Keratinocyte (primary cell): ENCODE measurements at regions not wholly inside any gene's neighbourhood (a gene's known extent, or its start where the extent isn't known, plus 50 kb on each side); places are given as distances from the start of the nearest gene placed in this dataset.

ENCODE experiments used
- DNase-seq: peaks from one replicate; pipeline ENCODE4 v3.0.0-alpha.2; 2011; ENCODE audit warnings: low read depth, missing footprints, low spot score
- FAIRE-seq: peaks from 2 replicates; lab custom pipeline; 2011; peaks lifted over from hg19 to GRCh38; lab: Jason Lieb, UNC
- H2AFZ ChIP-seq: 2 replicates; pipeline ENCODE4 v1.6.0; 2012; ENCODE audit warnings: low read length, control low read depth, inconsistent platforms; ENCODE audit not compliant: control insufficient read depth
- H3K27ac ChIP-seq: 2 replicates; pipeline ENCODE4 v1.5.1; 2011; ENCODE audit warnings: low read length; ENCODE audit not compliant: control insufficient read depth, insufficient read depth
- H3K27me3 ChIP-seq: 3 replicates; pipeline ENCODE4 v1.6.0; 2011; ENCODE audit warnings: low read length; ENCODE audit not compliant: control insufficient read depth, insufficient read depth; ENCODE audit errors: extremely low read depth
- H3K36me3 ChIP-seq, 2 experiments: 2 replicates in 1 of 2; 3 replicates in 1 of 2; pipeline ENCODE4 v1.5.1; 2011; ENCODE audit warnings: low read length in 2 of 2, mild to moderate bottlenecking in 1 of 2; ENCODE audit not compliant: control insufficient read depth in 2 of 2, insufficient read depth in 2 of 2; ENCODE audit errors: extremely low read depth in 1 of 2
- H3K4me1 ChIP-seq: 3 replicates; pipeline ENCODE4 v1.5.1; 2011; ENCODE audit warnings: low read length; ENCODE audit not compliant: control insufficient read depth, insufficient read depth; ENCODE audit errors: extremely low read depth
- H3K4me2 ChIP-seq: 3 replicates; pipeline ENCODE4 v1.6.0; 2011; ENCODE audit warnings: low read depth, low read length; ENCODE audit not compliant: control insufficient read depth, insufficient read depth; ENCODE audit errors: extremely low read depth
- H3K4me3 ChIP-seq, 3 experiments: fragments of 200-600 bp in 1 of 3; sonication (generic) in 1 of 3; 2 replicates in 2 of 3; 3 replicates in 1 of 3; pipeline ENCODE4 v1.5.1; 2011 to 2016; ENCODE audit warnings: low read length in 3 of 3, mild to moderate bottlenecking in 3 of 3, control low read depth in 2 of 3, inconsistent platforms in 1 of 3, low read depth in 1 of 3, mixed read lengths in 1 of 3, mixed run types in 1 of 3, moderate library complexity in 1 of 3; ENCODE audit not compliant: control insufficient read depth in 2 of 3, insufficient read depth in 2 of 3; ENCODE audit errors: extremely low read depth in 1 of 3
- H3K79me2 ChIP-seq: 2 replicates; pipeline ENCODE4 v1.6.0; 2012; ENCODE audit warnings: low read length; ENCODE audit not compliant: control insufficient read depth, insufficient read depth
- H3K9ac ChIP-seq: 3 replicates; pipeline ENCODE4 v1.6.0; 2011; ENCODE audit warnings: low read length; ENCODE audit not compliant: control insufficient read depth, insufficient read depth; ENCODE audit errors: extremely low read depth
- H3K9me1 ChIP-seq: 3 replicates; pipeline ENCODE4 v1.6.0; 2011; ENCODE audit warnings: low read length; ENCODE audit not compliant: control insufficient read depth, insufficient read depth; ENCODE audit errors: extremely low read depth
- H3K9me3 ChIP-seq: 2 replicates; pipeline ENCODE4 v1.5.1; 2012; ENCODE audit warnings: low read depth, low read length; ENCODE audit not compliant: control insufficient read depth
- H4K20me1 ChIP-seq: 3 replicates; pipeline ENCODE4 v1.6.0; 2011; ENCODE audit warnings: low read length; ENCODE audit not compliant: control insufficient read depth, insufficient read depth; ENCODE audit errors: extremely low read depth
- CTCF ChIP-seq, 3 experiments: IDR thresholded peaks in 1 of 3; conservative IDR thresholded peaks in 1 of 3; optimal IDR thresholded peaks in 1 of 3; 2 replicates in 2 of 3; 3 replicates in 1 of 3; pipeline versions ENCODE3 to v1.5.1; 2011; ENCODE audit warnings: low read length in 3 of 3, mild to moderate bottlenecking in 3 of 3, moderate library complexity in 2 of 3, control low read depth in 1 of 3, inconsistent platforms in 1 of 3; ENCODE audit not compliant: insufficient read depth in 2 of 3; ENCODE audit errors: extremely low read depth in 1 of 3
- EZH2 ChIP-seq: IDR thresholded peaks from one replicate; pipeline ENCODE4 v1.6.1; 2012; ENCODE audit warnings: inconsistent platforms, mild to moderate bottlenecking, low read length, moderate library complexity
- dilution Hi-C: fragments of 300-500 bp; cut with MboI; formaldehyde crosslinking; loops from one replicate; pipeline ENCODE4 v1.7.0; 2020; ENCODE audit warnings: low sequenced_read_pairs; ENCODE audit not compliant: extremely low pct_ligation_motif_present

DNA sequence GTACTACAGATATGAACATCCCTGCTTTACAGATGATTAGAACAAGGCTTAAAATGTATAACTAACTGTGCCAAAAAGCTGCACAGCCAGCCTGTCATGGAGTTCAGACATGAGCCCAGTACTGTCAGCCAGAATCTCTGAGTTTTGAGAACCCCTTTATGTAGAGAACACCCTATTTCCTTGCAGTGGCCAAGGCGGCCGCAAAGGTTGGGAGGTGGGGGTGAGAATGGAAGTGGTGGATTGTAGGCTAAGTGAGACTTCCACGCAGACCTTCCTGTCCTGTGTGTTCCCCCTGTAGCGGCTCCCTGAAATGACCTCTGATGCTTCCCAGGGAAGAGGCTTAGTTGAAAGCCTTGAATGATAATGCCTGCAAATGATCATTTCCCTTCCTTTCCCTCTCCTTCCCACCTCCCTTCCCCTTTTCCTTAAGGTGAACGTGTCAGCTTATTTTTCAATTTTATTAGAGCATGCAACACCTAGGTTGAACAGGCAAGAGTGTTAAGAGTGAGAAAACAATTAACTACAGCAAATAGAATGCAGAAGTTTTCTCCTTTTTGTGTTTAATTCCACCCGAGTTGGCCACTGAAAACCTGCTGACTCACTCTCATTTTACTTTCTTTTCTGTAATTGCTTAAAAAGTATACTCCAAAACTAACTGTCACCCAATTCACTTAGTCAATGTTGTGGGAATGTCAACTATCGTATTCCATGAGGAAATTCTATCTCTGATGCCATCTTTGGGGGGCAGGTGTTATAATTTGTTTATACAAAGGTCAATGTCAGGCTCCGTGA is 167.0 kb upstream of the EDNRB start:
- Histone ChIP-seq H4K20me1 (no peaks in the 10 kb centered on the region), H3K9ac (no peak overlapping the region), H3K4me3 (no peak overlapping the region), H3K9me3 (no peaks in the 10 kb centered on the region), H3K27me3 (no peaks in the 10 kb centered on the region), H2AFZ (no peak overlapping the region), H3K4me2 (no peak overlapping the region), H3K27ac (no peak overlapping the region), H3K36me3 (no peaks in the 10 kb centered on the region), H3K4me1 (no peaks in the 10 kb centered on the region), H3K79me2 (no peaks in the 10 kb centered on the region), H3K9me1 (no peaks in the 10 kb centered on the region)
- TF ChIP-seq EZH2, result no peak
- no peak for TF ChIP-seq CTCF (optimal IDR thresholded peaks at IDR 0.05 in 1 of 3, IDR thresholded peaks at IDR 0.05 in 1 of 3, conservative IDR thresholded peaks at IDR 0.05 in 1 of 3; ENCODE audit: extremely low read depth in 1 of 3, insufficient read depth in 2 of 3, low read length in 3 of 3)
- dilution Hi-C loops, result loop anchor here (25.0 kb wide), 1 partner anchor 298 kb away; no protein-coding TSS in a partner anchor
- no peak for FAIRE-seq
- DNase-seq, result no peak

- Histone ChIP-seq H4K20me1 (no peaks in the 10 kb centered on the region), H3K4me2 (no peak overlapping the region), H3K36me3 (no peaks in the 10 kb centered on the region), H3K4me1 (no peaks in the 10 kb centered on the region), H3K27ac (no peak overlapping the region), H3K27me3 (no peaks in the 10 kb centered on the region), H3K4me3 (no peak overlapping the region), H2AFZ (no peak overlapping the region), H3K9me3 (no peaks in the 10 kb centered on the region), H3K79me2 (no peaks in the 10 kb centered on the region), H3K9me1 (no peaks in the 10 kb centered on the region), H3K9ac (no peak overlapping the region)
- no peak for DNase-seq
- TF ChIP-seq CTCF (optimal IDR thresholded peaks at IDR 0.05 in 1 of 3, IDR thresholded peaks at IDR 0.05 in 1 of 3, conservative IDR thresholded peaks at IDR 0.05 in 1 of 3; ENCODE audit: extremely low read depth in 1 of 3, insufficient read depth in 2 of 3, low read length in 3 of 3) (no peak), EZH2 (no peak)
- FAIRE-seq, result no peak
- dilution Hi-C loops, result loop anchor here (25.0 kb wide), 1 partner anchor 297 kb away; no protein-coding TSS in a partner anchor
These were observed 165.8 kb upstream of the EDNRB start for GRCh38 chr13:78084401-78084800.
